GM23338 (cell line): ENCODE measurements at regions not wholly inside any gene's neighbourhood (a gene's known extent, or its start where the extent isn't known, plus 50 kb on each side); places are given as distances from the start of the nearest gene placed in this dataset.
A peak's percentile ranks its signal among the peaks of the same experiment; 100 is the strongest.

Experiments
- ATAC-seq: fragments of 200-7000 bp; cut with Tn5 transposase; 3 replicates; pipeline ENCODE4 v1.9.1; 2020
- DNase-seq: peaks from one replicate; pipeline ENCODE4 v3.0.0-alpha.2; 2015; ENCODE audit warnings: low spot score
- H2AFZ ChIP-seq: fragments of 200-600 bp; sonication (generic); 2 replicates; pipeline ENCODE4 v1.8.0; 2016; ENCODE audit warnings: antibody characterized with exemption, mild to moderate bottlenecking, moderate library complexity
- H3F3A ChIP-seq: fragments of 200-600 bp; sonication (generic); replicated peaks from 2 replicates; pipeline ENCODE4 v1.8.0; 2017; ENCODE audit warnings: antibody characterized with exemption, mixed run types, low read depth
- H3K27ac ChIP-seq: fragments of 200-600 bp; sonication (generic); 2 replicates; pipeline ENCODE4 v1.6.1; 2016; ENCODE audit warnings: low read depth
- H3K27me3 ChIP-seq: fragments of 200-600 bp; sonication (generic); 2 replicates; pipeline ENCODE4 v1.8.0; 2016; ENCODE audit warnings: mild to moderate bottlenecking, mixed run types, moderate library complexity; ENCODE audit not compliant: insufficient read depth
- H3K36me3 ChIP-seq: fragments of 200-600 bp; sonication (generic); 2 replicates; pipeline ENCODE4 v1.8.0; 2016; ENCODE audit warnings: mild to moderate bottlenecking; ENCODE audit not compliant: insufficient read depth
- H3K4me1 ChIP-seq: fragments of 200-600 bp; sonication (generic); 2 replicates; pipeline ENCODE4 v1.8.0; 2016; ENCODE audit warnings: mild to moderate bottlenecking, moderate library complexity; ENCODE audit not compliant: insufficient read depth
- H3K4me2 ChIP-seq: fragments of 200-600 bp; sonication (generic); 2 replicates; pipeline ENCODE4 v1.7.1; 2017; ENCODE audit warnings: mixed run types
- H3K4me3 ChIP-seq: fragments of 200-600 bp; sonication (generic); 2 replicates; pipeline ENCODE4 v1.6.1; 2016; ENCODE audit warnings: mixed run types
- H3K79me2 ChIP-seq: fragments of 200-600 bp; sonication (generic); replicated peaks from 2 replicates; pipeline ENCODE4 v1.8.0; 2017; ENCODE audit warnings: mild to moderate bottlenecking; ENCODE audit not compliant: insufficient read depth
- H3K9me2 ChIP-seq: fragments of 200-600 bp; sonication (generic); 2 replicates; pipeline ENCODE4 v1.8.0; 2017; ENCODE audit not compliant: insufficient read depth
- H4K20me1 ChIP-seq: fragments of 200-600 bp; sonication (generic); replicated peaks from 2 replicates; pipeline ENCODE4 v1.8.0; 2017; ENCODE audit warnings: mild to moderate bottlenecking; ENCODE audit not compliant: insufficient read depth
- H3K27ac Mint-ChIP-seq: 2 replicates; pipeline ENCODE4 v1.8.0; 2020; ENCODE audit warnings: inconsistent platforms, mild to moderate bottlenecking, moderate library complexity, mixed read lengths
- H3K27me3 Mint-ChIP-seq: 3 replicates; pipeline ENCODE4 v1.8.0; 2022; ENCODE audit warnings: low read depth, mild to moderate bottlenecking, moderate library complexity, mixed read lengths, inconsistent platforms; ENCODE audit not compliant: insufficient read depth, poor library complexity
- H3K36me3 Mint-ChIP-seq: 3 replicates; pipeline ENCODE4 v1.8.0; 2021; ENCODE audit warnings: low read depth, mild to moderate bottlenecking, inconsistent platforms, moderate library complexity, mixed read lengths
- H3K4me1 Mint-ChIP-seq: 3 replicates; pipeline ENCODE4 v1.8.0; 2020; ENCODE audit warnings: mild to moderate bottlenecking, inconsistent platforms, mixed read lengths
- H3K4me3 Mint-ChIP-seq: 3 replicates; pipeline ENCODE4 v1.8.0; 2021; ENCODE audit warnings: moderate library complexity, mild to moderate bottlenecking, inconsistent platforms, mixed read lengths
- H3K9me3 Mint-ChIP-seq: 3 replicates; pipeline ENCODE4 v1.8.0; 2020; ENCODE audit warnings: moderate library complexity, mild to moderate bottlenecking, inconsistent platforms, mixed read lengths
- EZH2phosphoT487 ChIP-seq: fragments of 200-600 bp; sonication (generic); IDR thresholded peaks from one replicate; pipeline ENCODE4 v1.8.1; 2018; ENCODE audit warnings: antibody characterized with exemption; ENCODE audit not compliant: unreplicated experiment
- NANOG ChIP-seq: IDR thresholded peaks from 2 replicates; pipeline ENCODE4 v1.6.1; 2016; ENCODE audit warnings: antibody characterized with exemption, borderline replicate concordance
- STAT1 ChIP-seq: IDR thresholded peaks from one replicate; pipeline ENCODE4 v1.6.1; 2016; ENCODE audit warnings: antibody characterized with exemption; ENCODE audit not compliant: unreplicated experiment
- ZNF331 ChIP-seq: fragments of 250-450 bp; sonication (Bioruptor Pico); IDR thresholded peaks from 2 replicates; pipeline ENCODE4 v1.5.0; 2020; ENCODE audit warnings: low read depth, mild to moderate bottlenecking, moderate library complexity
- ZNF462 ChIP-seq: fragments of 250-450 bp; sonication (Bioruptor Pico); IDR thresholded peaks from 2 replicates; pipeline ENCODE4 v1.5.0; 2020; ENCODE audit warnings: mild to moderate bottlenecking, moderate library complexity
- TF ChIP-seq, protein P1 (sequence below): IDR thresholded peaks from one replicate; pipeline ENCODE4 v1.6.1; 2018; ENCODE audit warnings: antibody characterized with exemption; ENCODE audit not compliant: unreplicated experiment
- TF ChIP-seq, protein P2 (sequence below): IDR thresholded peaks from 2 replicates; pipeline ENCODE4 v1.6.1; 2016; ENCODE audit warnings: antibody characterized with exemption
- TF ChIP-seq, protein P3 (sequence below), 2 experiments: fragments of 200-600 bp in 1 of 2; sonication (generic) in 1 of 2; conservative IDR thresholded peaks; 2 replicates each; pipeline versions ENCODE4 v1.5.1 to v1.6.1; 2016 to 2017; ENCODE audit warnings: antibody characterized with exemption in 2 of 2, low read depth in 2 of 2, mild to moderate bottlenecking in 2 of 2, moderate library complexity in 1 of 2

DNA sequence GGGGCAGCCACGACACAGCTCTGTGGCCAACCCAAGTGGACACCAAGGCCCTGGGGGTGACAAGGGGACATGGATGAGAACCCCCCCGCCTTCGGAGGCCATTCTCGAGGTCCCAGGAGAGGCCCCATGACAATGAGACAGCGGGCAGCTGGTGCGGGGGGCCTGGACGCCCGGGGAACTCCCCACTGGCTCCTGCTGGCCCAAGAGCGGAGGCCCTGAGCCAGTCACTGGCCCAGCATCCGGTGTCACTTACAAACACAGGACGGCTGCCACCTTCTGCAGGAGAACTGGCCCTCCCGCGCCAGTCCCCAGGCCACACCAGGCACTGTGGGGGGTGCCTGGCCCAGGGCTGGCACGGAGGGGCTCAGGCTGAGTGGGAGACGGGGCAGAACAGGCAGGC, 51.4 kb downstream of the NCOR2 start:
- H3K4me2 ChIP-seq: no peak overlapping the region
- ATAC-seq: no peak
- no peak overlapping the region for H2AFZ ChIP-seq
- no peak for DNase-seq
- Mint-ChIP-seq H3K36me3 (peaks cover 23% of the 10 kb centered on the region), H3K4me3 (no peak overlapping the region), H3K4me1 (peaks cover 57% of the 10 kb centered on the region), H3K27ac (no peak overlapping the region; the same call in 1 of the 2 replicates), H3K9me3 (peaks cover 2% of the 10 kb centered on the region; the same call in 1 of the 3 replicates), H3K27me3 (peaks cover 20% of the 10 kb centered on the region)
- H3K4me3 ChIP-seq: no peak overlapping the region
- H3K79me2 ChIP-seq: peaks cover 97% of the 10 kb centered on the region
- H3K36me3 ChIP-seq: no peaks in the 10 kb centered on the region
- peaks cover 25% of the 10 kb centered on the region for H3K4me1 ChIP-seq
- H3F3A ChIP-seq: peaks cover 7% of the 10 kb centered on the region; the same call in 1 of the 2 replicates
- TF ChIP-seq, protein P1, sequence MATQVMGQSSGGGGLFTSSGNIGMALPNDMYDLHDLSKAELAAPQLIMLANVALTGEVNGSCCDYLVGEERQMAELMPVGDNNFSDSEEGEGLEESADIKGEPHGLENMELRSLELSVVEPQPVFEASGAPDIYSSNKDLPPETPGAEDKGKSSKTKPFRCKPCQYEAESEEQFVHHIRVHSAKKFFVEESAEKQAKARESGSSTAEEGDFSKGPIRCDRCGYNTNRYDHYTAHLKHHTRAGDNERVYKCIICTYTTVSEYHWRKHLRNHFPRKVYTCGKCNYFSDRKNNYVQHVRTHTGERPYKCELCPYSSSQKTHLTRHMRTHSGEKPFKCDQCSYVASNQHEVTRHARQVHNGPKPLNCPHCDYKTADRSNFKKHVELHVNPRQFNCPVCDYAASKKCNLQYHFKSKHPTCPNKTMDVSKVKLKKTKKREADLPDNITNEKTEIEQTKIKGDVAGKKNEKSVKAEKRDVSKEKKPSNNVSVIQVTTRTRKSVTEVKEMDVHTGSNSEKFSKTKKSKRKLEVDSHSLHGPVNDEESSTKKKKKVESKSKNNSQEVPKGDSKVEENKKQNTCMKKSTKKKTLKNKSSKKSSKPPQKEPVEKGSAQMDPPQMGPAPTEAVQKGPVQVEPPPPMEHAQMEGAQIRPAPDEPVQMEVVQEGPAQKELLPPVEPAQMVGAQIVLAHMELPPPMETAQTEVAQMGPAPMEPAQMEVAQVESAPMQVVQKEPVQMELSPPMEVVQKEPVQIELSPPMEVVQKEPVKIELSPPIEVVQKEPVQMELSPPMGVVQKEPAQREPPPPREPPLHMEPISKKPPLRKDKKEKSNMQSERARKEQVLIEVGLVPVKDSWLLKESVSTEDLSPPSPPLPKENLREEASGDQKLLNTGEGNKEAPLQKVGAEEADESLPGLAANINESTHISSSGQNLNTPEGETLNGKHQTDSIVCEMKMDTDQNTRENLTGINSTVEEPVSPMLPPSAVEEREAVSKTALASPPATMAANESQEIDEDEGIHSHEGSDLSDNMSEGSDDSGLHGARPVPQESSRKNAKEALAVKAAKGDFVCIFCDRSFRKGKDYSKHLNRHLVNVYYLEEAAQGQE: no peak
- TF ChIP-seq, protein P2, sequence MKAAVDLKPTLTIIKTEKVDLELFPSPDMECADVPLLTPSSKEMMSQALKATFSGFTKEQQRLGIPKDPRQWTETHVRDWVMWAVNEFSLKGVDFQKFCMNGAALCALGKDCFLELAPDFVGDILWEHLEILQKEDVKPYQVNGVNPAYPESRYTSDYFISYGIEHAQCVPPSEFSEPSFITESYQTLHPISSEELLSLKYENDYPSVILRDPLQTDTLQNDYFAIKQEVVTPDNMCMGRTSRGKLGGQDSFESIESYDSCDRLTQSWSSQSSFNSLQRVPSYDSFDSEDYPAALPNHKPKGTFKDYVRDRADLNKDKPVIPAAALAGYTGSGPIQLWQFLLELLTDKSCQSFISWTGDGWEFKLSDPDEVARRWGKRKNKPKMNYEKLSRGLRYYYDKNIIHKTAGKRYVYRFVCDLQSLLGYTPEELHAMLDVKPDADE: no peak
- no peak for TF ChIP-seq NANOG
- TF ChIP-seq EZH2phosphoT487: no peak
- TF ChIP-seq, protein P3, sequence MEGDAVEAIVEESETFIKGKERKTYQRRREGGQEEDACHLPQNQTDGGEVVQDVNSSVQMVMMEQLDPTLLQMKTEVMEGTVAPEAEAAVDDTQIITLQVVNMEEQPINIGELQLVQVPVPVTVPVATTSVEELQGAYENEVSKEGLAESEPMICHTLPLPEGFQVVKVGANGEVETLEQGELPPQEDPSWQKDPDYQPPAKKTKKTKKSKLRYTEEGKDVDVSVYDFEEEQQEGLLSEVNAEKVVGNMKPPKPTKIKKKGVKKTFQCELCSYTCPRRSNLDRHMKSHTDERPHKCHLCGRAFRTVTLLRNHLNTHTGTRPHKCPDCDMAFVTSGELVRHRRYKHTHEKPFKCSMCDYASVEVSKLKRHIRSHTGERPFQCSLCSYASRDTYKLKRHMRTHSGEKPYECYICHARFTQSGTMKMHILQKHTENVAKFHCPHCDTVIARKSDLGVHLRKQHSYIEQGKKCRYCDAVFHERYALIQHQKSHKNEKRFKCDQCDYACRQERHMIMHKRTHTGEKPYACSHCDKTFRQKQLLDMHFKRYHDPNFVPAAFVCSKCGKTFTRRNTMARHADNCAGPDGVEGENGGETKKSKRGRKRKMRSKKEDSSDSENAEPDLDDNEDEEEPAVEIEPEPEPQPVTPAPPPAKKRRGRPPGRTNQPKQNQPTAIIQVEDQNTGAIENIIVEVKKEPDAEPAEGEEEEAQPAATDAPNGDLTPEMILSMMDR (conservative IDR thresholded peaks at IDR 0.05; ENCODE audit: low read depth in 2 of 2): no peak
- TF ChIP-seq STAT1: no peak
- no peak for TF ChIP-seq ZNF462 (CRISPR knock-in tag)
- no peak for TF ChIP-seq ZNF331 (CRISPR knock-in tag)
- H3K27ac ChIP-seq: 0 out of 2 replicates have a peak overlapping the region, but pooled peaks have one; percentile 45
- H3K27me3 ChIP-seq: no peaks in the 10 kb centered on the region
- H3K9me2 ChIP-seq: no peaks in the 10 kb centered on the region
- H4K20me1 ChIP-seq: peaks cover 29% of the 10 kb centered on the region
